ENCODE measurements at regions not wholly inside any gene's neighbourhood (a gene's known extent, or its start where the extent isn't known, plus 50 kb on each side); places are given as distances from the start of the nearest gene placed in this dataset.

GRCh38 chr1:38128511-38128910, 81.9 kb upstream of the POU3F1 start:
- in situ Hi-C loops (cut with HindIII; ENCODE audit: low pct_unique_long_range_greater_than_20kb, low sequenced_read_pairs): no loop called here
- DNase-seq (ENCODE audit: low read depth in 1 of 2, low spot score in 1 of 2): no peak
- TF ChIP-seq JUND (IDR thresholded peaks at IDR 0.05; ENCODE audit: low read depth): no peak

GRCh38 chr1:38127428-38127827, 80.8 kb upstream of the POU3F1 start:
- DNase-seq (ENCODE audit: low read depth in 1 of 2, low spot score in 1 of 2): no peak
- in situ Hi-C loops (cut with HindIII; ENCODE audit: low pct_unique_long_range_greater_than_20kb, low sequenced_read_pairs): no loop called here
- TF ChIP-seq JUND (IDR thresholded peaks at IDR 0.05; ENCODE audit: low read depth): no peak

GRCh38 chr1:38126970-38127369, 80.4 kb upstream of the POU3F1 start:
- DNase-seq (ENCODE audit: low read depth in 1 of 2, low spot score in 1 of 2): no peak
- TF ChIP-seq JUND (IDR thresholded peaks at IDR 0.05; ENCODE audit: low read depth): no peak
- in situ Hi-C loops (cut with HindIII; ENCODE audit: low pct_unique_long_range_greater_than_20kb, low sequenced_read_pairs): no loop called here

GRCh38 chr1:38125837-38126520, 79.4 kb upstream of the POU3F1 start:
- in situ Hi-C loops (cut with HindIII; ENCODE audit: low pct_unique_long_range_greater_than_20kb, low sequenced_read_pairs): no loop called here
- TF ChIP-seq JUND (IDR thresholded peaks at IDR 0.05; ENCODE audit: low read depth): no peak
- no peak for DNase-seq (ENCODE audit: low read depth in 1 of 2, low spot score in 1 of 2)

GRCh38 chr1:38125016-38125415, 78.4 kb upstream of the POU3F1 start:
- DNase-seq (ENCODE audit: low read depth in 1 of 2, low spot score in 1 of 2): no peak
- TF ChIP-seq JUND (IDR thresholded peaks at IDR 0.05; ENCODE audit: low read depth): no peak
- in situ Hi-C loops (cut with HindIII; ENCODE audit: low pct_unique_long_range_greater_than_20kb, low sequenced_read_pairs): no loop called here

- in situ Hi-C loops (cut with HindIII; ENCODE audit: low pct_unique_long_range_greater_than_20kb, low sequenced_read_pairs): no loop called here
- peak in 1 of 2 experiments; percentile 25 for DNase-seq (ENCODE audit: low read depth in 1 of 2, low spot score in 1 of 2)
- TF ChIP-seq JUND (IDR thresholded peaks at IDR 0.05; ENCODE audit: low read depth): no peak
Observed at GRCh38 chr1:38123356-38124135, 77.0 kb upstream of the POU3F1 start.

- no peak for DNase-seq (ENCODE audit: low read depth in 1 of 2, low spot score in 1 of 2)
- TF ChIP-seq JUND (IDR thresholded peaks at IDR 0.05; ENCODE audit: low read depth): no peak
- in situ Hi-C loops (cut with HindIII; ENCODE audit: low pct_unique_long_range_greater_than_20kb, low sequenced_read_pairs): no loop called here
Observed at GRCh38 chr1:38121231-38121680, 74.7 kb upstream of the POU3F1 start.

GRCh38 chr1:38120552-38121230, 74.1 kb upstream of the POU3F1 start:
- in situ Hi-C loops (cut with HindIII; ENCODE audit: low pct_unique_long_range_greater_than_20kb, low sequenced_read_pairs): no loop called here
- TF ChIP-seq JUND (IDR thresholded peaks at IDR 0.05; ENCODE audit: low read depth): no peak
- no peak for DNase-seq (ENCODE audit: low read depth in 1 of 2, low spot score in 1 of 2)

- no peak for TF ChIP-seq JUND (IDR thresholded peaks at IDR 0.05; ENCODE audit: low read depth)
- no peak for DNase-seq (ENCODE audit: low read depth in 1 of 2, low spot score in 1 of 2)
- in situ Hi-C loops (cut with HindIII; ENCODE audit: low pct_unique_long_range_greater_than_20kb, low sequenced_read_pairs): no loop called here
Observed at GRCh38 chr1:38118976-38119375, 72.4 kb upstream of the POU3F1 start.

GRCh38 chr1:38117444-38117887, 70.9 kb upstream of the POU3F1 start:
- no peak for DNase-seq (ENCODE audit: low read depth in 1 of 2, low spot score in 1 of 2)
- in situ Hi-C loops (cut with HindIII; ENCODE audit: low pct_unique_long_range_greater_than_20kb, low sequenced_read_pairs): no loop called here
- TF ChIP-seq JUND (IDR thresholded peaks at IDR 0.05; ENCODE audit: low read depth): no peak

- in situ Hi-C loops (cut with HindIII; ENCODE audit: low pct_unique_long_range_greater_than_20kb, low sequenced_read_pairs): no loop called here
- DNase-seq (ENCODE audit: low read depth in 1 of 2, low spot score in 1 of 2): no peak
- no peak for TF ChIP-seq JUND (IDR thresholded peaks at IDR 0.05; ENCODE audit: low read depth)
Observed at GRCh38 chr1:38115682-38116202, 69.1 kb upstream of the POU3F1 start.

- no peak for TF ChIP-seq JUND (IDR thresholded peaks at IDR 0.05; ENCODE audit: low read depth)
- in situ Hi-C loops (cut with HindIII; ENCODE audit: low pct_unique_long_range_greater_than_20kb, low sequenced_read_pairs): no loop called here
- no peak for DNase-seq (ENCODE audit: low read depth in 1 of 2, low spot score in 1 of 2)
Observed at GRCh38 chr1:38115226-38115625, 68.6 kb upstream of the POU3F1 start.
